ENCODE measurements at regions not wholly inside any gene's neighbourhood (a gene's known extent, or its start where the extent isn't known, plus 50 kb on each side); places are given as distances from the start of the nearest gene placed in this dataset.

- TF ChIP-seq, protein P1, sequence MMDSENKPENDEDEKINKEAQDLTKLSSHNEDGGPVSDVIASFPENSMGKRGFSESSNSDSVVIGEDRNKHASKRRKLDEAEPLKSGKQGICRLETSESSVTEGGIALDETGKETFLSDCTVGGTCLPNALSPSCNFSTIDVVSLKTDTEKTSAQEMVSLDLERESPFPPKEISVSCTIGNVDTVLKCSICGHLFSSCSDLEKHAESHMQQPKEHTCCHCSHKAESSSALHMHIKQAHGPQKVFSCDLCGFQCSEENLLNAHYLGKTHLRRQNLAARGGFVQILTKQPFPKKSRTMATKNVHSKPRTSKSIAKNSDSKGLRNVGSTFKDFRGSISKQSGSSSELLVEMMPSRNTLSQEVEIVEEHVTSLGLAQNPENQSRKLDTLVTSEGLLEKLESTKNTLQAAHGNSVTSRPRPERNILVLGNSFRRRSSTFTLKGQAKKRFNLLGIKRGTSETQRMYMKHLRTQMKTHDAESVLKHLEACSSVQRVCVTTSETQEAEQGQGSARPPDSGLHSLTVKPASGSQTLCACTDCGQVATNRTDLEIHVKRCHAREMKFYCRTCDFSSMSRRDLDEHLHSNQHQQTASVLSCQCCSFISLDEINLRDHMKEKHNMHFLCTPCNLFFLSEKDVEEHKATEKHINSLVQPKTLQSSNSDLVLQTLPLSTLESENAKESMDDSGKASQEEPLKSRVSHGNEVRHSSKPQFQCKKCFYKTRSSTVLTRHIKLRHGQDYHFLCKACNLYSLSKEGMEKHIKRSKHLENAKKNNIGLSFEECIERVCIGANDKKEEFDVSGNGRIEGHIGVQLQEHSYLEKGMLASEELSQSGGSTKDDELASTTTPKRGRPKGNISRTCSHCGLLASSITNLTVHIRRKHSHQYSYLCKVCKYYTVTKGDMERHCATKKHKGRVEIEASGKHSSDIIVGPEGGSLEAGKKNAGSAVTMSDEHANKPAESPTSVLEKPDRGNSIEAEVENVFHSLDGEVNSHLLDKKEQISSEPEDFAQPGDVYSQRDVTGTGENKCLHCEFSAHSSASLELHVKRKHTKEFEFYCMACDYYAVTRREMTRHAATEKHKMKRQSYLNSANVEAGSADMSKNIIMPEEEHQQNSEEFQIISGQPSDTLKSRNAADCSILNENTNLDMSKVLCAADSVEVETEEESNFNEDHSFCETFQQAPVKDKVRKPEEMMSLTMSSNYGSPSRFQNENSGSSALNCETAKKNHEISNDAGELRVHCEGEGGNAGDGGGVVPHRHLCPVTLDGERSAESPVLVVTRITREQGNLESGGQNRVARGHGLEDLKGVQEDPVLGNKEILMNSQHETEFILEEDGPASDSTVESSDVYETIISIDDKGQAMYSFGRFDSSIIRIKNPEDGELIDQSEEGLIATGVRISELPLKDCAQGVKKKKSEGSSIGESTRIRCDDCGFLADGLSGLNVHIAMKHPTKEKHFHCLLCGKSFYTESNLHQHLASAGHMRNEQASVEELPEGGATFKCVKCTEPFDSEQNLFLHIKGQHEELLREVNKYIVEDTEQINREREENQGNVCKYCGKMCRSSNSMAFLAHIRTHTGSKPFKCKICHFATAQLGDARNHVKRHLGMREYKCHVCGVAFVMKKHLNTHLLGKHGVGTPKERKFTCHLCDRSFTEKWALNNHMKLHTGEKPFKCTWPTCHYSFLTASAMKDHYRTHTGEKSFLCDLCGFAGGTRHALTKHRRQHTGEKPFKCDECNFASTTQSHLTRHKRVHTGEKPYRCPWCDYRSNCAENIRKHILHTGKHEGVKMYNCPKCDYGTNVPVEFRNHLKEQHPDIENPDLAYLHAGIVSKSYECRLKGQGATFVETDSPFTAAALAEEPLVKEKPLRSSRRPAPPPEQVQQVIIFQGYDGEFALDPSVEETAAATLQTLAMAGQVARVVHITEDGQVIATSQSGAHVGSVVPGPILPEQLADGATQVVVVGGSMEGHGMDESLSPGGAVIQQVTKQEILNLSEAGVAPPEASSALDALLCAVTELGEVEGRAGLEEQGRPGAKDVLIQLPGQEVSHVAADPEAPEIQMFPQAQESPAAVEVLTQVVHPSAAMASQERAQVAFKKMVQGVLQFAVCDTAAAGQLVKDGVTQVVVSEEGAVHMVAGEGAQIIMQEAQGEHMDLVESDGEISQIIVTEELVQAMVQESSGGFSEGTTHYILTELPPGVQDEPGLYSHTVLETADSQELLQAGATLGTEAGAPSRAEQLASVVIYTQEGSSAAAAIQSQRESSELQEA (CRISPR knock-in tag; IDR thresholded peaks at IDR 0.05; ENCODE audit: not compliant biosample characterization) = no peak
- no peak for TF ChIP-seq MXD4 (CRISPR knock-in tag; IDR thresholded peaks at IDR 0.05)
Measured at GRCh38 chr11:81365496-81365895, 1368.2 kb downstream of the FAM181B start (continued).

GRCh38 chr11:81359476-81359875 lies 1374.2 kb downstream of the FAM181B start:
- no peak for TF ChIP-seq KDM4B (CRISPR knock-in tag; IDR thresholded peaks at IDR 0.05)
- no peak for TF ChIP-seq ZNF75D (CRISPR knock-in tag; IDR thresholded peaks at IDR 0.05; ENCODE audit: borderline replicate concordance)
- no peak for TF ChIP-seq NR2F1 (CRISPR knock-in tag; IDR thresholded peaks at IDR 0.05)
- TF ChIP-seq LCORL (IDR thresholded peaks at IDR 0.05) = no peak
- no peak for TF ChIP-seq LCORL (CRISPR knock-in tag; IDR thresholded peaks at IDR 0.05)
- TF ChIP-seq BORCS8-MEF2B (CRISPR knock-in tag; IDR thresholded peaks at IDR 0.05) = no peak
- TF ChIP-seq YEATS4 (CRISPR knock-in tag; IDR thresholded peaks at IDR 0.05; ENCODE audit: borderline replicate concordance) = no peak
- TF ChIP-seq CHD4 (IDR thresholded peaks at IDR 0.05; ENCODE audit: borderline replicate concordance, low read length) = no peak
- no peak for TF ChIP-seq ONECUT2 (CRISPR knock-in tag; IDR thresholded peaks at IDR 0.05)
- no peak for TF ChIP-seq SOX13 (IDR thresholded peaks at IDR 0.05)
- TF ChIP-seq SOX13 (CRISPR knock-in tag; conservative IDR thresholded peaks at IDR 0.05 in 1 of 2, IDR thresholded peaks at IDR 0.05 in 1 of 2) = no peak
- no peak for TF ChIP-seq ZNF558 (CRISPR knock-in tag; IDR thresholded peaks at IDR 0.05; ENCODE audit: borderline replicate concordance)
- TF ChIP-seq ZIK1 (CRISPR knock-in tag; IDR thresholded peaks at IDR 0.05; ENCODE audit: borderline replicate concordance, low read depth) = no peak
- TF ChIP-seq ZNF605 (CRISPR knock-in tag; IDR thresholded peaks at IDR 0.05) = no peak
- TF ChIP-seq, protein P2, sequence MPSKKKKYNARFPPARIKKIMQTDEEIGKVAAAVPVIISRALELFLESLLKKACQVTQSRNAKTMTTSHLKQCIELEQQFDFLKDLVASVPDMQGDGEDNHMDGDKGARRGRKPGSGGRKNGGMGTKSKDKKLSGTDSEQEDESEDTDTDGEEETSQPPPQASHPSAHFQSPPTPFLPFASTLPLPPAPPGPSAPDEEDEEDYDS (CRISPR knock-in tag; IDR thresholded peaks at IDR 0.05) = no peak
- H4K20me1 ChIP-seq (ENCODE audit: insufficient read depth, low read length) = no peaks in the 10 kb centered on the region
- DNase-seq (ENCODE audit: low spot score) = no peak
- FAIRE-seq = no peak
- no peak overlapping the region for H3K9ac ChIP-seq (ENCODE audit: insufficient read depth, low read depth, low read length)
- H3K79me2 ChIP-seq (ENCODE audit: insufficient read depth, low read length) = no peaks in the 10 kb centered on the region
- in situ Hi-C loops (cut with HindIII; ENCODE audit: extremely low pct_ligation_motif_present, low pct_unique_long_range_greater_than_20kb) (no loop called here), intact Hi-C loops (cut with micrococcal nuclease; ENCODE audit: unreplicated experiment) (no loop called here)
- 3% methylated on average over 6 of the region's 6 CpGs for WGBS (ENCODE audit: low lambda C conversion rate)
- H3K27me3 ChIP-seq (ENCODE audit: control insufficient read depth in 1 of 2, insufficient read depth in 2 of 2, low read length in 2 of 2) = no peaks in the 10 kb centered on the region
- CTCF ChIA-PET (ENCODE audit: low intra/inter-chr PET ratio, low total read pairs) = no interaction called here
- no peak overlapping the region for H3K4me3 ChIP-seq (replicated peaks in 1 of 3; ENCODE audit: insufficient read depth in 1 of 3, low read depth in 2 of 3, low read length in 3 of 3)
- no peaks in the 10 kb centered on the region for H3K4me1 ChIP-seq (ENCODE audit: insufficient read depth, low read length)
- no TSS peak for BruUV-seq (replicated peaks)
- H2AFZ ChIP-seq (ENCODE audit: low read length) = no peak overlapping the region
- no peaks in the 10 kb centered on the region for H3K9me3 ChIP-seq (ENCODE audit: low read length)
- H3K36me3 ChIP-seq (replicated peaks in 1 of 2; ENCODE audit: control insufficient read depth in 1 of 2, insufficient read depth in 2 of 2, low read length in 2 of 2) = no peaks in the 10 kb centered on the region
- POLR2A ChIA-PET = no interaction called here
- no peak for ATAC-seq
- H3K27ac ChIP-seq (ENCODE audit: extremely low read length, insufficient read depth, low read length) = no peak overlapping the region
- H3K4me2 ChIP-seq (ENCODE audit: low read depth, low read length) = no peak overlapping the region
